DOHH2 (cell line): ENCODE measurements at regions not wholly inside any gene's neighbourhood (a gene's known extent, or its start where the extent isn't known, plus 50 kb on each side); places are given as distances from the start of the nearest gene placed in this dataset.

Experiments used
- H3F3A ChIP-seq: fragments of 200-600 bp; sonication (generic), shearing (Covaris generic); 2 replicates; pipeline ENCODE4 v1.6.0; 2016; ENCODE audit warnings: antibody characterized with exemption, mild to moderate bottlenecking; ENCODE audit not compliant: control insufficient read depth, insufficient read depth
- H3K27ac ChIP-seq: fragments of 200-600 bp; sonication (generic); 2 replicates; pipeline ENCODE4 v1.5.1; 2014; ENCODE audit warnings: low read depth, mild to moderate bottlenecking, low read length, moderate library complexity
- H3K27me3 ChIP-seq: fragments of 200-600 bp; sonication (generic); 2 replicates; pipeline ENCODE4 v1.6.1; 2014; ENCODE audit warnings: mild to moderate bottlenecking, low read length, mixed read lengths; ENCODE audit not compliant: control insufficient read depth
- H3K36me3 ChIP-seq: fragments of 200-600 bp; sonication (generic); 2 replicates; pipeline ENCODE4 v1.6.1; 2014; ENCODE audit warnings: mild to moderate bottlenecking, low read length, moderate library complexity, mixed read lengths; ENCODE audit not compliant: control insufficient read depth
- H3K4me1 ChIP-seq: fragments of 200-600 bp; sonication (generic); 2 replicates; pipeline ENCODE4 v1.6.1; 2014; ENCODE audit warnings: mild to moderate bottlenecking, low read length, mixed read lengths; ENCODE audit not compliant: control insufficient read depth
- H3K4me2 ChIP-seq: fragments of 200-600 bp; sonication (generic); 2 replicates; pipeline ENCODE4 v1.6.0; 2014; ENCODE audit warnings: mild to moderate bottlenecking, low read length, moderate library complexity
- H3K4me3 ChIP-seq: fragments of 200-600 bp; sonication (generic); 2 replicates; pipeline ENCODE4 v1.5.1; 2014; ENCODE audit warnings: mild to moderate bottlenecking, low read length, mixed read lengths
- H3K79me2 ChIP-seq: fragments of 200-600 bp; sonication (generic); 2 replicates; pipeline ENCODE4 v1.6.1; 2014; ENCODE audit warnings: mild to moderate bottlenecking, low read length, mixed read lengths; ENCODE audit not compliant: control insufficient read depth
- H3K9me2 ChIP-seq: fragments of 200-600 bp; sonication (generic); replicated peaks from 2 replicates; pipeline ENCODE4 v1.6.1; 2014; ENCODE audit warnings: mild to moderate bottlenecking, low read length, mixed read lengths; ENCODE audit not compliant: control insufficient read depth
- H3K9me3 ChIP-seq: fragments of 200-600 bp; sonication (generic); 2 replicates; pipeline ENCODE4 v1.6.1; 2014; ENCODE audit warnings: antibody characterized with exemption, low read length, mixed read lengths; ENCODE audit not compliant: control insufficient read depth, insufficient read depth
- H4K20me1 ChIP-seq: fragments of 200-600 bp; sonication (generic); 2 replicates; pipeline ENCODE4 v1.6.0; 2014; ENCODE audit warnings: low read depth, mild to moderate bottlenecking, antibody characterized with exemption, low read length, moderate library complexity; ENCODE audit not compliant: control insufficient read depth, insufficient read depth
- CTCF ChIP-seq: fragments of 200-600 bp; sonication (generic); IDR thresholded peaks from one replicate; pipeline ENCODE4 v1.5.1; 2014; ENCODE audit warnings: antibody characterized with exemption, mild to moderate bottlenecking, low read depth, low read length; ENCODE audit not compliant: poor library complexity, severe bottlenecking
- EZH2phosphoT487 ChIP-seq: fragments of 200-600 bp; sonication (generic); IDR thresholded peaks from 2 replicates; pipeline ENCODE4 v1.6.1; 2017; ENCODE audit warnings: borderline replicate concordance, mild to moderate bottlenecking, antibody characterized with exemption, low read length, moderate library complexity, mixed read lengths

DNA sequence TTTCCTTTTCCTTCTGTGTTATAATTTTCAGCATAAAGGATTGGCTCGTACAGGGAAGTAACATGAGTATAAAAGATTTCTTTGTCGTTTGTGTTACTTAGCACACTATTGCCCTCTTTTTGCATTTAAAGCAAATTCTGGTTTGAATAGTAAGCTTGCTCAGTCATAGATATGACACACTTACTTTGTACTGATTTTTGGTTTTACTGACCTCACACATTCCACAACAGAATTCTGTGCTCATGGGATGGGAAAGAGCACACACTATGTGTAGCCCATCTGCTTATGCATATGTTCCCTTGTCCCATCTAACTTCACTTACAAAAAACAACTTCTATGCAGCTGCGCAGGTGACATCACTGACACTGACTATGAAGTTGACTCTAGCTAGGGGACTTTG, 111.9 kb upstream of the MTAP start:
- no peak overlapping the region for H3K27ac ChIP-seq
- H3K79me2 ChIP-seq, result no peaks in the 10 kb centered on the region
- 0 out of 2 replicates have a peak, but pooled peaks cover 3% of the 10 kb centered on the region for H3K9me3 ChIP-seq
- H3K9me2 ChIP-seq, result no peaks in the 10 kb centered on the region
- H3K4me3 ChIP-seq, result no peak overlapping the region
- H4K20me1 ChIP-seq, result no peaks in the 10 kb centered on the region
- H3K4me1 ChIP-seq, result no peaks in the 10 kb centered on the region
- no peaks in the 10 kb centered on the region for H3K36me3 ChIP-seq
- H3F3A ChIP-seq, result no peaks in the 10 kb centered on the region
- no peak for TF ChIP-seq CTCF
- no peaks in the 10 kb centered on the region for H3K27me3 ChIP-seq
- H3K4me2 ChIP-seq, result no peak overlapping the region

GRCh38 chr9:21692390-21692789, 110.0 kb upstream of the MTAP start:
- Histone ChIP-seq H3K4me2 (no peak overlapping the region), H3K27me3 (no peaks in the 10 kb centered on the region), H3K9me2 (no peaks in the 10 kb centered on the region), H3K36me3 (no peaks in the 10 kb centered on the region), H3K27ac (no peak overlapping the region), H3K4me1 (no peaks in the 10 kb centered on the region), H3K79me2 (no peaks in the 10 kb centered on the region), H3F3A (no peaks in the 10 kb centered on the region), H4K20me1 (no peaks in the 10 kb centered on the region), H3K9me3 (0 out of 2 replicates have a peak, but pooled peaks cover 4% of the 10 kb centered on the region), H3K4me3 (no peak overlapping the region)
- no peak for TF ChIP-seq CTCF
- no peak for TF ChIP-seq EZH2phosphoT487

DNA sequence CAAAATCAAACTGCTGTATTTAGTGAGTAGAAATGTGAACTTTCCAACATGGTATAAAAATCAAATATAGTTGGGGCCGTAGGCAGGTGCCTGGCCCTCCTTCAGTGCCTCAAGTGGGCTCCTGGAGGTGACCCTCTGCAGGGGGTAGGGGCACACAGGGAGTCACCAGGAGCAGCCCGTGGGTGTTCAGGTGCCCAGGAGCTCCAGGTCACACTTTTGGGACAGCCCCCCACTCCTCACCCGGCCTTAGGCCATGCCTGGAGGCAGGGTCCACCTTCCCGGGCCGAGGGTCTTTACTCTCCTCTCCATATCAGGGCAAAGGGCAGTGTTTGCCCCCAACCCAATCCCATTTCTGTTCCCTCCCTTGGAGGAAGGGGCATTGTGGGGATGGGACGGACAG, 108.0 kb upstream of the MTAP start:
- Histone ChIP-seq H4K20me1 (no peaks in the 10 kb centered on the region), H3K9me3 (0 out of 2 replicates have a peak, but pooled peaks cover 4% of the 10 kb centered on the region), H3K4me1 (no peaks in the 10 kb centered on the region), H3K4me3 (no peak overlapping the region), H3K9me2 (no peaks in the 10 kb centered on the region), H3K79me2 (no peaks in the 10 kb centered on the region), H3F3A (no peaks in the 10 kb centered on the region), H3K27ac (no peak overlapping the region), H3K36me3 (no peaks in the 10 kb centered on the region), H3K4me2 (no peak overlapping the region), H3K27me3 (no peaks in the 10 kb centered on the region)
- TF ChIP-seq EZH2phosphoT487 (no peak), CTCF (no peak)

DNA sequence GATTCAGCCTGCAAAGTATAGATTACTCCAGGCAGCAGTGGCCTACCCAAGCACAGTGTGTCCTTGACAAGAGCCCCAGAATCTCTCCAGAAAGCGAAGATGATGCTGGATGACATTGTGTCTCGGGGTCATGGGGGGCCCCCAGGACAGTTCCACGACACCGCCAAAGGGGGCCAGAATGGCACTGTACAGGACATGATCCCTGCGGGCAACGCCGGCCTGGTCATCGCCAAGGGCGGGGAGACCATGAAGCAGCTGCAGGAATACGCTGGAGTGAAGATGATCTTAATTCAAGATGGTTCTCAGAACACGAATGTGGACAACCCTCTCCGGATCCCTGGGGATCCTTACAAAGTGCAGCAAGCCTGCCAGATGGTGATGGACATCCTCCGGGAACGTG, 107.0 kb upstream of the MTAP start:
- Histone ChIP-seq H3K9me3 (0 out of 2 replicates have a peak, but pooled peaks cover 4% of the 10 kb centered on the region), H3K27ac (no peak overlapping the region), H3K4me1 (no peaks in the 10 kb centered on the region), H4K20me1 (no peaks in the 10 kb centered on the region), H3K36me3 (no peaks in the 10 kb centered on the region), H3K9me2 (no peaks in the 10 kb centered on the region), H3K4me3 (no peak overlapping the region), H3K4me2 (no peak overlapping the region), H3K79me2 (no peaks in the 10 kb centered on the region), H3K27me3 (no peaks in the 10 kb centered on the region), H3F3A (no peaks in the 10 kb centered on the region)
- TF ChIP-seq CTCF, result no peak
- no peak for TF ChIP-seq EZH2phosphoT487
